Body of pancreas (tissue), 4 donors: ENCODE measurements at regions not wholly inside any gene's neighbourhood (a gene's known extent, or its start where the extent isn't known, plus 50 kb on each side); places are given as distances from the start of the nearest gene placed in this dataset.

Source experiments
- ATAC-seq: fragments of 150-250 bp; one replicate; pipeline ENCODE4 v1.9.1; 2016
- DNase-seq, 4 donors: peaks; one replicate each; pipeline ENCODE4 v3.0.0-alpha.2; 2019
- H3K27ac ChIP-seq, 4 donors: fragments of 200-600 bp; sonication (generic); 1 replicate in 3 of 4; 2 replicates in 1 of 4; pipeline versions ENCODE4 v1.5.1 to v1.6.1; 2016 to 2019; ENCODE audit warnings: mild to moderate bottlenecking in 1 of 4, mixed read lengths in 1 of 4, moderate library complexity in 1 of 4
- H3K27me3 ChIP-seq, 2 donors: fragments of 200-600 bp; sonication (generic); one replicate each; pipeline ENCODE4 v1.6.0; 2016; ENCODE audit warnings: mild to moderate bottlenecking in 1 of 2
- H3K36me3 ChIP-seq, 2 donors: fragments of 200-600 bp; sonication (generic); replicated peaks in 1 of 2; 2 replicates each; pipeline ENCODE4 v1.5.1; 2016; ENCODE audit warnings: low read depth in 2 of 2; ENCODE audit not compliant: insufficient read depth in 1 of 2
- H3K4me1 ChIP-seq: fragments of 200-600 bp; sonication (generic); one replicate; pipeline ENCODE4 v1.6.0; 2016
- H3K4me3 ChIP-seq, 2 donors: fragments of 200-600 bp; sonication (generic); 1 replicate in 1 of 2; 2 replicates in 1 of 2; pipeline ENCODE4 v1.5.1; 2016 to 2019
- H3K9me3 ChIP-seq, 3 donors: fragments of 200-600 bp; sonication (generic); 1 replicate in 2 of 3; 2 replicates in 1 of 3; pipeline ENCODE4 v1.5.1; 2016
- POLR2A ChIP-seq, 3 donors: fragments of 450-650 bp; IDR thresholded peaks; one replicate each; pipeline ENCODE4 v1.6.1; 2016; ENCODE audit warnings: antibody characterized with exemption in 3 of 3, mild to moderate bottlenecking in 2 of 3
- whole genome bisulfite sequencing, 2 donors: methylation state at CpG; one replicate each; pipeline ENCODE4 v1.1.5; 2017; 5-methylcytosine and 5-hydroxymethylcytosine counted together
- intact Hi-C: fragments of 100-400 bp; cut with DNase I; formaldehyde crosslinking; loops from one replicate; pipeline ENCODE4 v1.15.1; 2023
- TF ChIP-seq, protein P1 (sequence below), 7 experiments: fragments of 450-650 bp in 4 of 7; fragments of 200-600 bp in 3 of 7; sonication (generic) in 3 of 7; IDR thresholded peaks; one replicate each; pipeline ENCODE4 v1.5.1; 2016 to 2019; ENCODE audit warnings: antibody characterized with exemption in 7 of 7

GRCh38 chr6:49329186-49329585, 133.9 kb downstream of the MMUT start:
- DNase-seq (no peak), ATAC-seq (no peak)
- intact Hi-C loops, result no loop called here
- H3K9me3 ChIP-seq, result no peaks in the 10 kb centered on the region
- H3K4me1 ChIP-seq, result peaks cover 12% of the 10 kb centered on the region
- H3K36me3 ChIP-seq, result no peaks in the 10 kb centered on the region
- H3K4me3 ChIP-seq, result no peak overlapping the region
- no peaks in the 10 kb centered on the region for H3K27me3 ChIP-seq
- TF ChIP-seq, protein P1, sequence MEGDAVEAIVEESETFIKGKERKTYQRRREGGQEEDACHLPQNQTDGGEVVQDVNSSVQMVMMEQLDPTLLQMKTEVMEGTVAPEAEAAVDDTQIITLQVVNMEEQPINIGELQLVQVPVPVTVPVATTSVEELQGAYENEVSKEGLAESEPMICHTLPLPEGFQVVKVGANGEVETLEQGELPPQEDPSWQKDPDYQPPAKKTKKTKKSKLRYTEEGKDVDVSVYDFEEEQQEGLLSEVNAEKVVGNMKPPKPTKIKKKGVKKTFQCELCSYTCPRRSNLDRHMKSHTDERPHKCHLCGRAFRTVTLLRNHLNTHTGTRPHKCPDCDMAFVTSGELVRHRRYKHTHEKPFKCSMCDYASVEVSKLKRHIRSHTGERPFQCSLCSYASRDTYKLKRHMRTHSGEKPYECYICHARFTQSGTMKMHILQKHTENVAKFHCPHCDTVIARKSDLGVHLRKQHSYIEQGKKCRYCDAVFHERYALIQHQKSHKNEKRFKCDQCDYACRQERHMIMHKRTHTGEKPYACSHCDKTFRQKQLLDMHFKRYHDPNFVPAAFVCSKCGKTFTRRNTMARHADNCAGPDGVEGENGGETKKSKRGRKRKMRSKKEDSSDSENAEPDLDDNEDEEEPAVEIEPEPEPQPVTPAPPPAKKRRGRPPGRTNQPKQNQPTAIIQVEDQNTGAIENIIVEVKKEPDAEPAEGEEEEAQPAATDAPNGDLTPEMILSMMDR (IDR thresholded peaks at IDR 0.05), result no peak
- no peak for TF ChIP-seq POLR2A (IDR thresholded peaks at IDR 0.05)
- 76 to 78% methylated on average over 3 of the region's 3 CpGs for WGBS, 2 donors
- no peak overlapping the region for H3K27ac ChIP-seq

DNA sequence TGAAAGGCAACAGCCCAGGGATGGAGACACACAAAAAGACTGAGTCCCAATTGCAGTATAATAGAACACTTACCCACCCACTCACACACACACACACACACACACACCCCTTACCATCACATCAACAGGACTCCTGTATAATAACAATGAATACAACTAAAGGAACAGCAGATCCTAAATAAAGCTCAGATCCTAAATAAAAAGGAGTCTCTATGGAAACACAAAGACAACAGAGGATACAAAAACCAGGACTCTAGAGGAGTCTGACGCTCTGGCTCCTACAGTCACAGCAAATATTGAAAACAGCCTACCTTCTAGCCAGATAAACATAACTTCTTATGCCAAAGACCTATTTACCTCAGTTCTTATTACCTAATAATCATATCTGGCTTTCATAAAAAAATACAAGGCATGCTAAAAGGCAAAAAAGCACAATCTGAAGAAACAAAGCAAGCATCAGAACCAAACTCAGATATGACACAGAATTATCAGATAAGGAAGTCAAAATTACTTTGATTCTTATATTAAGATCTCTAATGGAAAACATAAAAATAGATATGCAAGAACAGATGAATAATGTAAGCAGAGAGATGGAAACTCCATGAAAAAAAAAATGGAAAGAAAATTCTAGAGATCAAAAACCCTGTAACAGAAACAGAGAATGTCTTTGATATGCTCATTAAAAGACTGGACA, 134.9 kb downstream of the MMUT start:
- Histone ChIP-seq H3K27me3 (no peaks in the 10 kb centered on the region), H3K4me1 (peaks cover 12% of the 10 kb centered on the region), H3K27ac (no peak overlapping the region), H3K36me3 (no peaks in the 10 kb centered on the region), H3K9me3 (no peaks in the 10 kb centered on the region), H3K4me3 (no peak overlapping the region)
- no peak for DNase-seq
- 31 to 32% methylated on average over 1 of the region's 1 CpG for WGBS, 2 donors
- intact Hi-C loops, result no loop called here
- TF ChIP-seq, protein P1 (IDR thresholded peaks at IDR 0.05), result no peak
- peak; percentile 33 for ATAC-seq

- 90 to 95% methylated on average over 2 of the region's 2 CpGs for WGBS, 2 donors
- Histone ChIP-seq H3K4me3 (no peak overlapping the region), H3K36me3 (no peaks in the 10 kb centered on the region), H3K4me1 (peaks cover 12% of the 10 kb centered on the region), H3K27ac (no peak overlapping the region), H3K9me3 (no peaks in the 10 kb centered on the region), H3K27me3 (no peaks in the 10 kb centered on the region)
- intact Hi-C loops, result no loop called here
- no peak for ATAC-seq
- TF ChIP-seq, protein P1 (IDR thresholded peaks at IDR 0.05), result no peak
- TF ChIP-seq POLR2A (IDR thresholded peaks at IDR 0.05), result no peak
- no peak for DNase-seq
These were observed 135.5 kb downstream of the MMUT start for GRCh38 chr6:49327571-49327970.

GRCh38 chr6:49327005-49327404, 136.0 kb downstream of the MMUT start:
- Histone ChIP-seq H3K27me3 (no peaks in the 10 kb centered on the region), H3K36me3 (no peaks in the 10 kb centered on the region), H3K27ac (no peak overlapping the region), H3K9me3 (no peaks in the 10 kb centered on the region), H3K4me3 (no peak overlapping the region), H3K4me1 (peaks cover 12% of the 10 kb centered on the region)
- TF ChIP-seq, protein P1 (IDR thresholded peaks at IDR 0.05), result no peak
- no peak for TF ChIP-seq POLR2A (IDR thresholded peaks at IDR 0.05)
- DNase-seq (no peak), ATAC-seq (no peak)
- 90 to 98% methylated on average over 1 of the region's 1 CpG for WGBS, 2 donors
- intact Hi-C loops, result no loop called here

GRCh38 chr6:49326347-49326746, 136.7 kb downstream of the MMUT start:
- Histone ChIP-seq H3K4me3 (no peak overlapping the region), H3K27me3 (no peaks in the 10 kb centered on the region), H3K9me3 (no peaks in the 10 kb centered on the region), H3K27ac (no peak overlapping the region), H3K36me3 (no peaks in the 10 kb centered on the region), H3K4me1 (peaks cover 12% of the 10 kb centered on the region)
- 5 to 29% methylated on average over 2 of the region's 2 CpGs for WGBS, 2 donors
- intact Hi-C loops, result no loop called here
- no peak for ATAC-seq
- DNase-seq, result no peak
- no peak for TF ChIP-seq POLR2A (IDR thresholded peaks at IDR 0.05)
- TF ChIP-seq, protein P1 (IDR thresholded peaks at IDR 0.05), result no peak
